Mesendoderm (in vitro differentiated cells): ENCODE measurements at regions not wholly inside any gene's neighbourhood (a gene's known extent, or its start where the extent isn't known, plus 50 kb on each side); places are given as distances from the start of the nearest gene placed in this dataset.

Source experiments
- DNase-seq: peaks from one replicate; pipeline ENCODE4 v3.0.0; 2013
- H2AK5ac ChIP-seq: 2 replicates; pipeline ENCODE4 v1.6.1; 2013; ENCODE audit warnings: low read length, inconsistent platforms
- H2BK120ac ChIP-seq: 2 replicates; pipeline ENCODE4 v1.6.1; 2013; ENCODE audit warnings: low read depth, mild to moderate bottlenecking, low read length, moderate library complexity, mixed read lengths
- H2BK15ac ChIP-seq: replicated peaks from 2 replicates; pipeline ENCODE4 v1.6.1; 2013; ENCODE audit warnings: low read depth, mild to moderate bottlenecking, moderate library complexity
- H2BK5ac ChIP-seq: 2 replicates; pipeline ENCODE4 v1.6.1; 2013; ENCODE audit warnings: low read length, inconsistent platforms
- H3K18ac ChIP-seq: 2 replicates; pipeline ENCODE4 v1.6.1; 2013; ENCODE audit warnings: mild to moderate bottlenecking, low read length, mixed read lengths
- H3K23ac ChIP-seq: one replicate; pipeline ENCODE4 v1.6.1; 2013; ENCODE audit warnings: low read length
- H3K27ac ChIP-seq: 2 replicates; pipeline ENCODE4 v1.5.1; 2013; ENCODE audit warnings: low read depth, mild to moderate bottlenecking, inconsistent platforms, low read length, moderate library complexity
- H3K27me3 ChIP-seq: 2 replicates; pipeline ENCODE4 v1.6.1; 2013; ENCODE audit warnings: low read length, control low read depth, mild to moderate bottlenecking, inconsistent platforms; ENCODE audit not compliant: insufficient read depth, poor library complexity
- H3K36me3 ChIP-seq: 2 replicates; pipeline ENCODE4 v1.6.1; 2013; ENCODE audit warnings: low read length, inconsistent platforms; ENCODE audit not compliant: control insufficient read depth, insufficient read depth
- H3K4ac ChIP-seq: one replicate; pipeline ENCODE4 v1.6.1; 2013; ENCODE audit warnings: low read depth, mild to moderate bottlenecking, low read length, moderate library complexity
- H3K4me1 ChIP-seq: 2 replicates; pipeline ENCODE4 v1.6.1; 2013; ENCODE audit warnings: low read depth, low read length, inconsistent platforms; ENCODE audit not compliant: control insufficient read depth
- H3K4me2 ChIP-seq: 2 replicates; pipeline ENCODE4 v1.6.1; 2013; ENCODE audit warnings: low read length
- H3K4me3 ChIP-seq: 2 replicates; pipeline ENCODE4 v1.5.1; 2013; ENCODE audit warnings: mild to moderate bottlenecking, low read length
- H3K56ac ChIP-seq: one replicate; pipeline ENCODE4 v1.6.1; 2013; ENCODE audit warnings: low read length
- H3K79me1 ChIP-seq: 2 replicates; pipeline ENCODE4 v1.6.1; 2013; ENCODE audit warnings: low read length, inconsistent platforms
- H3K79me2 ChIP-seq: 2 replicates; pipeline ENCODE4 v1.6.1; 2013; ENCODE audit warnings: mild to moderate bottlenecking, low read length; ENCODE audit not compliant: control insufficient read depth, insufficient read depth
- H3K9ac ChIP-seq: 2 replicates; pipeline ENCODE4 v1.6.1; 2013; ENCODE audit warnings: low read length, inconsistent platforms
- H4K5ac ChIP-seq: one replicate; pipeline ENCODE4 v1.6.1; 2013; ENCODE audit warnings: low read length
- H4K8ac ChIP-seq: one replicate; pipeline ENCODE4 v1.6.1; 2013; ENCODE audit warnings: low read depth, mild to moderate bottlenecking, control low read depth, low read length, moderate library complexity
- WGBS: extraction: QIAGEN DNeasy Blood & Tissue Kit; methylation state at CpG from one replicate; pipeline ENCODE4 v1.1.7; 2013; ENCODE audit warnings: low lambda C conversion rate, missing lambda C conversion rate; ENCODE audit not compliant: insufficient coverage; ENCODE audit errors: extremely low coverage; 5-methylcytosine and 5-hydroxymethylcytosine counted together

- H3K4me2 ChIP-seq, result no peak overlapping the region
- no peak overlapping the region for H3K18ac ChIP-seq
- H2BK120ac ChIP-seq, result no peak overlapping the region
- no peak overlapping the region for H3K23ac ChIP-seq
- no peak overlapping the region for H3K9ac ChIP-seq
- H3K4me1 ChIP-seq, result no peaks in the 10 kb centered on the region
- H3K56ac ChIP-seq, result no peak overlapping the region
- no peak overlapping the region for H3K4ac ChIP-seq
- no peak overlapping the region for H3K27ac ChIP-seq
- no peaks in the 10 kb centered on the region for H3K79me1 ChIP-seq
- DNase-seq, result no peak
- no peaks in the 10 kb centered on the region for H3K79me2 ChIP-seq
- H2BK15ac ChIP-seq, result no peak overlapping the region
- no peaks in the 10 kb centered on the region for H3K27me3 ChIP-seq
- no CpG with 5 or more reads among the region's 2 CpGs for WGBS
- H4K8ac ChIP-seq, result no peak overlapping the region
- H4K5ac ChIP-seq, result no peak overlapping the region
- H2BK5ac ChIP-seq, result no peak overlapping the region
- no peak overlapping the region for H2AK5ac ChIP-seq
- no peaks in the 10 kb centered on the region for H3K36me3 ChIP-seq
- no peak overlapping the region for H3K4me3 ChIP-seq
These were observed 207.2 kb upstream of the SETBP1 start for GRCh38 chr18:44473394-44474066.

- no peak overlapping the region for H2BK5ac ChIP-seq
- H3K36me3 ChIP-seq, result no peaks in the 10 kb centered on the region
- no CpG with 5 or more reads among the region's 3 CpGs for WGBS
- no peak overlapping the region for H3K4ac ChIP-seq
- H3K23ac ChIP-seq, result no peak overlapping the region
- H2BK120ac ChIP-seq, result no peak overlapping the region
- no peak overlapping the region for H3K27ac ChIP-seq
- no peak overlapping the region for H2AK5ac ChIP-seq
- no peaks in the 10 kb centered on the region for H3K27me3 ChIP-seq
- H2BK15ac ChIP-seq, result no peak overlapping the region
- no peak overlapping the region for H4K8ac ChIP-seq
- no peak overlapping the region for H4K5ac ChIP-seq
- no peaks in the 10 kb centered on the region for H3K4me1 ChIP-seq
- no peak overlapping the region for H3K9ac ChIP-seq
- no peak overlapping the region for H3K18ac ChIP-seq
- H3K56ac ChIP-seq, result no peak overlapping the region
- no peak for DNase-seq
- H3K79me2 ChIP-seq, result no peaks in the 10 kb centered on the region
- H3K4me3 ChIP-seq, result no peak overlapping the region
- no peaks in the 10 kb centered on the region for H3K79me1 ChIP-seq
- no peak overlapping the region for H3K4me2 ChIP-seq
These were observed 206.6 kb upstream of the SETBP1 start for GRCh38 chr18:44474067-44474411.

GRCh38 chr18:44474591-44474990 lies 206.1 kb upstream of the SETBP1 start:
- no peaks in the 10 kb centered on the region for H3K36me3 ChIP-seq
- no peak overlapping the region for H2BK15ac ChIP-seq
- H2BK120ac ChIP-seq, result no peak overlapping the region
- no peak overlapping the region for H3K4ac ChIP-seq
- H3K9ac ChIP-seq, result no peak overlapping the region
- no peaks in the 10 kb centered on the region for H3K79me1 ChIP-seq
- H3K4me1 ChIP-seq, result no peaks in the 10 kb centered on the region
- no peak overlapping the region for H4K5ac ChIP-seq
- H3K18ac ChIP-seq, result no peak overlapping the region
- H3K4me3 ChIP-seq, result no peak overlapping the region
- H3K56ac ChIP-seq, result no peak overlapping the region
- H2BK5ac ChIP-seq, result no peak overlapping the region
- no peaks in the 10 kb centered on the region for H3K79me2 ChIP-seq
- no peak overlapping the region for H3K4me2 ChIP-seq
- no peak overlapping the region for H4K8ac ChIP-seq
- no peaks in the 10 kb centered on the region for H3K27me3 ChIP-seq
- no peak overlapping the region for H3K27ac ChIP-seq
- no peak overlapping the region for H2AK5ac ChIP-seq
- no peak for DNase-seq
- no peak overlapping the region for H3K23ac ChIP-seq

- H3K36me3 ChIP-seq, result no peaks in the 10 kb centered on the region
- WGBS, result no CpG with 5 or more reads among the region's 4 CpGs
- H3K79me1 ChIP-seq, result no peaks in the 10 kb centered on the region
- H3K27ac ChIP-seq, result no peak overlapping the region
- H3K4ac ChIP-seq, result no peak overlapping the region
- no peak overlapping the region for H3K4me3 ChIP-seq
- no peaks in the 10 kb centered on the region for H3K79me2 ChIP-seq
- no peak overlapping the region for H4K8ac ChIP-seq
- no peak overlapping the region for H2BK120ac ChIP-seq
- no peak overlapping the region for H2AK5ac ChIP-seq
- H2BK15ac ChIP-seq, result no peak overlapping the region
- no peaks in the 10 kb centered on the region for H3K27me3 ChIP-seq
- no peak overlapping the region for H3K4me2 ChIP-seq
- no peak overlapping the region for H3K18ac ChIP-seq
- H3K56ac ChIP-seq, result no peak overlapping the region
- no peak overlapping the region for H3K23ac ChIP-seq
- H2BK5ac ChIP-seq, result no peak overlapping the region
- no peak for DNase-seq
- H3K4me1 ChIP-seq, result no peaks in the 10 kb centered on the region
- H3K9ac ChIP-seq, result no peak overlapping the region
- no peak overlapping the region for H4K5ac ChIP-seq
These were observed 197.9 kb upstream of the SETBP1 start for GRCh38 chr18:44482761-44483160.

GRCh38 chr18:44495151-44495550 lies 185.5 kb upstream of the SETBP1 start:
- Histone ChIP-seq H4K5ac (no peak overlapping the region), H3K56ac (no peak overlapping the region), H2BK5ac (no peak overlapping the region), H3K27me3 (no peaks in the 10 kb centered on the region), H3K36me3 (no peaks in the 10 kb centered on the region), H3K4me2 (no peak overlapping the region), H3K4me1 (no peaks in the 10 kb centered on the region), H2AK5ac (no peak overlapping the region), H3K4me3 (no peak overlapping the region), H3K9ac (no peak overlapping the region), H3K23ac (no peak overlapping the region), H2BK15ac (no peak overlapping the region), H3K79me1 (no peaks in the 10 kb centered on the region), H3K18ac (no peak overlapping the region), H3K27ac (no peak overlapping the region), H3K79me2 (no peaks in the 10 kb centered on the region), H2BK120ac (no peak overlapping the region), H4K8ac (no peak overlapping the region), H3K4ac (no peak overlapping the region)
- DNase-seq, result peak; percentile 1
- WGBS, result no CpG with 5 or more reads among the region's 5 CpGs

- Histone ChIP-seq H3K4ac (no peak overlapping the region), H3K18ac (no peak overlapping the region), H2BK15ac (no peak overlapping the region), H2BK120ac (no peak overlapping the region), H3K4me2 (no peak overlapping the region), H3K36me3 (no peaks in the 10 kb centered on the region), H3K4me1 (no peaks in the 10 kb centered on the region), H3K79me1 (no peaks in the 10 kb centered on the region), H3K56ac (no peak overlapping the region), H4K5ac (no peak overlapping the region), H2AK5ac (no peak overlapping the region), H3K9ac (no peak overlapping the region), H2BK5ac (no peak overlapping the region), H3K23ac (no peak overlapping the region), H3K27me3 (no peaks in the 10 kb centered on the region), H4K8ac (no peak overlapping the region), H3K4me3 (no peak overlapping the region), H3K79me2 (no peaks in the 10 kb centered on the region), H3K27ac (no peak overlapping the region)
- WGBS, result no CpG with 5 or more reads among the region's 3 CpGs
- DNase-seq, result no peak
These were observed 183.4 kb upstream of the SETBP1 start for GRCh38 chr18:44497311-44497710.
